HFF-Myc (cell line): ENCODE measurements at regions not wholly inside any gene's neighbourhood (a gene's known extent, or its start where the extent isn't known, plus 50 kb on each side); places are given as distances from the start of the nearest gene placed in this dataset.

Source experiments
- DNase-seq: peaks from one replicate; pipeline ENCODE4 v3.0.0-alpha.2; 2011; ENCODE audit warnings: low read depth; ENCODE audit errors: extremely low read depth
- H3K4me3 ChIP-seq: replicated peaks from 2 replicates; pipeline ENCODE4 v1.5.1; 2011; ENCODE audit warnings: low read depth, mild to moderate bottlenecking, control low read depth, low read length
- CTCF ChIP-seq: IDR thresholded peaks from 2 replicates; pipeline ENCODE4 v1.5.1; 2012; ENCODE audit warnings: mild to moderate bottlenecking, low read depth, low read length, control low read depth; ENCODE audit errors: missing control alignments

DNA sequence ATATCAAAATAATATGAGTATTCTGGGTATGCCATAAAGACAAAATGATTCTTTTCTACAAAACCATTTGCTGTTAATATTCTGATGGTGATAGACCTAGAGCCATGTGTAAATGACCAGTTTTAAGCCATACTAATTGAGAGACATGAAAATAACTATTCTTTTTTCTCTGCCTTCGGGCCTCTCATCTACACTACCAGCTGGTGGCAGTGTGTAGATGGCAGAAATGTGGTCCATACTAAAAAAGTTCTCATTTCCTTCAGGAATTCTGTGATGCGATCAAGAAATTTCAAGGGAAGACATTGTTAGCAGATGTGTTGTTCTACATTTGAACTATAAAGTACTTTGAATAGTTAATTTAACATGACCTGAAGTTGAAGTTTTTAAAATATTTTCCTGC is 485.2 kb downstream of the TRIB2 start:
- no peak overlapping the region for H3K4me3 ChIP-seq
- no peak for TF ChIP-seq CTCF
- DNase-seq: no peak

GRCh38 chr2:13212115-13212514 is 495.4 kb downstream of the TRIB2 start:
- DNase-seq: no peak
- H3K4me3 ChIP-seq: no peak overlapping the region
- TF ChIP-seq CTCF: no peak

DNA sequence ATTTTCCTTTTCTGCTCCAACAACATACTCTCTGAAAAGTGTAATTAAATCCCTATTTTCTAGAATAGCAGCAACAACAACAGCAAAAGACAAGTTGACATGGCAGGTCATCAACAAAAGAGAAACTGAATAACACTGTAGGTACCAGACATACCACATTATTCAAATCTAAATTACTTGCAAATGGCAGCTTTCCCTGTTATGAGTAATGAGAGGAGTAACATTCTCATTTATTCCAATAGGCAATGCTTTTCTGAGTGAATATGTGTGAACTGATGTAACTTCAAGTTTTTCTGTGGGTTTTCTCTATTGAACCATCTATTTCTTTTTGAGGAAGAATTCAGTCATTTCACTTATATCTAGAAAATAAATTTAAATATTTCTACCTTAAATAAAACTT is 501.5 kb downstream of the TRIB2 start:
- DNase-seq: no peak
- TF ChIP-seq CTCF: no peak
- H3K4me3 ChIP-seq: no peak overlapping the region

DNA sequence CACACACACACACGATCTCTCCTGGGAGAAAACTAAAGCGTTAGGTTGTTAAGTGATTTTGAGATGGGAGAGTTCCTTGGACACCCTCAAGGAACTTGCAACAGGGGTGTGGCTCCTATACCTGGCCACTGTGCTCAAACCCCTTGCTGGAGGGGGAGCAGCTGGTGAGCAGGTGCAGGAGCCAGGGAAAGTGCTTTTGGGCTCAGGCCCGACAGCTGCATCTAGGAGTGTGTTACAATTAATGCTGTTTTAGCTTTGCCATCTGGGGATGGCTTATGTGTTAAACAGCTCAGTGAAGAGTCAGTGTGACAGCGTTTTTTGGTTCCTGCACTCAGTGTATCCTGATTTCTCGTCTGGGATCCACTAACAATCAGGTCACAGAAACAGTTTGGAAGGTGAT is 510.8 kb downstream of the TRIB2 start:
- no peak for DNase-seq
- TF ChIP-seq CTCF: no peak
- H3K4me3 ChIP-seq: no peak overlapping the region

- TF ChIP-seq CTCF: no peak
- DNase-seq: no peak
- H3K4me3 ChIP-seq: no peak overlapping the region
Observed at GRCh38 chr2:13230221-13230620, 513.5 kb downstream of the TRIB2 start.

DNA sequence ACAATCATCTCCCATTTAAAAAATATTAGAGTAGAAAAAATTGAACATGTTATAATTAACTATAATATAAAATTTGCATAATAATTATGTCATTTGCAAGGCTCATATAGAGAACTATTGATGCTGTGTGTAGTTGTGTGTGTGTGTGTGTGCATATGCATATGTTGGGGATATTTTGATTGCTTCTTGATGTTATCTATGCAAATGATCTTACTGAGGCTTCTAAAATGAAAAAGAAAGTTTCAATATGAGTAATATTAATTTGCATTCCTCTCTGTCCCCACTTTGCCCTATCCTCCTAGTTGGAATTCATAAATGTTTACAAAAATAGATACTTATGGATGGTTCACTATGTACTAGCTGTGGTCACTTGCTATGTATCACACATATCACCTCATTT is 523.3 kb downstream of the TRIB2 start:
- TF ChIP-seq CTCF: no peak
- DNase-seq: no peak

GRCh38 chr2:13240789-13241487 is 524.2 kb downstream of the TRIB2 start:
- TF ChIP-seq CTCF: no peak
- no peak for DNase-seq
- H3K4me3 ChIP-seq: no peak overlapping the region

More for the DNA sequence above, 523.3 kb downstream of the TRIB2 start:
- H3K4me3 ChIP-seq: no peak overlapping the region
